Right lobe of liver (tissue), 4 donors: ENCODE measurements at regions not wholly inside any gene's neighbourhood (a gene's known extent, or its start where the extent isn't known, plus 50 kb on each side); places are given as distances from the start of the nearest gene placed in this dataset.

Experiments
- POLR2A ChIP-seq: fragments of 450-650 bp; IDR thresholded peaks from one replicate; pipeline ENCODE4 v1.6.1; 2017; ENCODE audit warnings: antibody characterized with exemption, mild to moderate bottlenecking
- TF ChIP-seq, protein P1 (sequence below), 4 donors: fragments of 200-600 bp in 3 of 4; fragments of 450-650 bp in 1 of 4; IDR thresholded peaks; one replicate each; pipeline versions ENCODE4 v1.5.1 to v1.8.0; 2016 to 2022; ENCODE audit warnings: antibody characterized with exemption in 4 of 4, mild to moderate bottlenecking in 2 of 4
- donor health status: DM: no; HTN: no; CAD: no.
- donor health status: DM: no; HTN: no; CAD: no.
- donor health status: DM: no; HTN: yes; CAD: no.

DNA sequence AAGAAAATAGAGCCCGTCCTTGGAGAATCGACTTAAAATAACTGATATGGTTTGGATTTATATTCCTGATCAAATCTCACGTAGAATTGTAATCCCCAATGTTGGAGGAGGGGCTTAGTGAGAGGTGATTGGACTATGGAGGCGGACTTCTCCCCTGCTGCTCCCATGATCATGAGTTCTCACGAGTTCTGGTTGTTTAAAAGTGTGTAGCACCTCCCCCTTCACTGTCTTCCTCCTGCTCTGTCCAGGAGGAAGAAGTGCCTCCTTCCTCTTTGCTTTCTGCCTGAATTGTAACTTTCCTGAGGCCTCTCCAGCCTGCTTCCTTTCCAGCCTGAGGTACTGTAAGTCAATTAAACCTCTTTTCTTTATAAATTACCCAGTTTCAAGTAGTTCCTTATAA lies 529.2 kb downstream of the HAO1 start:
- TF ChIP-seq, protein P1, sequence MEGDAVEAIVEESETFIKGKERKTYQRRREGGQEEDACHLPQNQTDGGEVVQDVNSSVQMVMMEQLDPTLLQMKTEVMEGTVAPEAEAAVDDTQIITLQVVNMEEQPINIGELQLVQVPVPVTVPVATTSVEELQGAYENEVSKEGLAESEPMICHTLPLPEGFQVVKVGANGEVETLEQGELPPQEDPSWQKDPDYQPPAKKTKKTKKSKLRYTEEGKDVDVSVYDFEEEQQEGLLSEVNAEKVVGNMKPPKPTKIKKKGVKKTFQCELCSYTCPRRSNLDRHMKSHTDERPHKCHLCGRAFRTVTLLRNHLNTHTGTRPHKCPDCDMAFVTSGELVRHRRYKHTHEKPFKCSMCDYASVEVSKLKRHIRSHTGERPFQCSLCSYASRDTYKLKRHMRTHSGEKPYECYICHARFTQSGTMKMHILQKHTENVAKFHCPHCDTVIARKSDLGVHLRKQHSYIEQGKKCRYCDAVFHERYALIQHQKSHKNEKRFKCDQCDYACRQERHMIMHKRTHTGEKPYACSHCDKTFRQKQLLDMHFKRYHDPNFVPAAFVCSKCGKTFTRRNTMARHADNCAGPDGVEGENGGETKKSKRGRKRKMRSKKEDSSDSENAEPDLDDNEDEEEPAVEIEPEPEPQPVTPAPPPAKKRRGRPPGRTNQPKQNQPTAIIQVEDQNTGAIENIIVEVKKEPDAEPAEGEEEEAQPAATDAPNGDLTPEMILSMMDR (IDR thresholded peaks at IDR 0.05) = no peak
- no peak for TF ChIP-seq POLR2A
